OCI-LY3 (cell line): ENCODE measurements at regions not wholly inside any gene's neighbourhood (a gene's known extent, or its start where the extent isn't known, plus 50 kb on each side); places are given as distances from the start of the nearest gene placed in this dataset.

Experiments used
- H2AFZ ChIP-seq: fragments of 200-600, 300-600 bp; shearing (Covaris generic); 2 replicates; pipeline ENCODE4 v1.6.0; 2014; ENCODE audit warnings: antibody characterized with exemption, low read depth, low read length
- H3K27ac ChIP-seq: fragments of 200-600, 300-600 bp; sonication (generic); 2 replicates; pipeline ENCODE4 v1.5.1; 2014; ENCODE audit warnings: mild to moderate bottlenecking, low read length, moderate library complexity, mixed read lengths
- H3K27me3 ChIP-seq: fragments of 200-600, 300-600 bp; sonication (generic); 2 replicates; pipeline ENCODE4 v1.6.1; 2014; ENCODE audit warnings: low read depth, low read length, mixed read lengths
- H3K36me3 ChIP-seq: fragments of 200-600, 300-600 bp; sonication (generic); replicated peaks from 2 replicates; pipeline ENCODE3; 2014; ENCODE audit warnings: low read depth, low read length, mixed read lengths
- H3K4me1 ChIP-seq: fragments of 300-600, 200-600 bp; sonication (generic); 2 replicates; pipeline ENCODE4 v1.6.1; 2014; ENCODE audit warnings: low read length, mixed read lengths
- H3K4me2 ChIP-seq: fragments of 200-600, 300-600 bp; sonication (generic); 2 replicates; pipeline ENCODE4 v1.6.1; 2014; ENCODE audit warnings: low read length, mixed read lengths
- H3K4me3 ChIP-seq: fragments of 300-600, 200-600 bp; sonication (generic); 2 replicates; pipeline ENCODE4 v1.5.1; 2014; ENCODE audit warnings: antibody characterized with exemption, mild to moderate bottlenecking, low read length, moderate library complexity
- H3K79me2 ChIP-seq: fragments of 300-600, 200-600 bp; shearing (Covaris generic); 2 replicates; pipeline ENCODE4 v1.6.1; 2014; ENCODE audit warnings: mild to moderate bottlenecking, low read length, mixed read lengths
- H3K9ac ChIP-seq: fragments of 300-600, 200-600 bp; shearing (Covaris generic); 2 replicates; pipeline ENCODE4 v1.6.0; 2014; ENCODE audit warnings: mild to moderate bottlenecking, low read length, moderate library complexity
- H3K9me3 ChIP-seq: fragments of 200-600, 300-600 bp; shearing (Covaris generic); 2 replicates; pipeline ENCODE4 v1.6.1; 2014; ENCODE audit warnings: low read length, mixed read lengths; ENCODE audit not compliant: insufficient read depth
- H4K20me1 ChIP-seq: fragments of 200-600, 300-600 bp; sonication (generic); 2 replicates; pipeline ENCODE4 v1.6.1; 2016; ENCODE audit warnings: low read length, mixed read lengths; ENCODE audit not compliant: insufficient read depth
- EZH2phosphoT487 ChIP-seq: fragments of 200-600 bp; shearing (Covaris generic); IDR thresholded peaks from 2 replicates; pipeline ENCODE4 v1.6.1; 2018; ENCODE audit warnings: antibody characterized with exemption, mixed run types, low read depth
- TF ChIP-seq, protein P1 (sequence below): fragments of 200-600, 300-600 bp; sonication (generic); IDR thresholded peaks from 2 replicates; pipeline ENCODE4 v1.5.1; 2014; ENCODE audit warnings: antibody characterized with exemption, low read length, low read depth

- H2AFZ ChIP-seq, result no peak overlapping the region
- no peaks in the 10 kb centered on the region for H4K20me1 ChIP-seq
- H3K9ac ChIP-seq, result no peak overlapping the region
- no peaks in the 10 kb centered on the region for H3K4me1 ChIP-seq
- no peak overlapping the region for H3K4me2 ChIP-seq
- H3K4me3 ChIP-seq, result no peak overlapping the region
- no peaks in the 10 kb centered on the region for H3K79me2 ChIP-seq
- H3K9me3 ChIP-seq, result no peaks in the 10 kb centered on the region
- no peaks in the 10 kb centered on the region for H3K36me3 ChIP-seq
- H3K27ac ChIP-seq, result no peak overlapping the region
- peaks cover 46% of the 10 kb centered on the region for H3K27me3 ChIP-seq
- TF ChIP-seq, protein P1, sequence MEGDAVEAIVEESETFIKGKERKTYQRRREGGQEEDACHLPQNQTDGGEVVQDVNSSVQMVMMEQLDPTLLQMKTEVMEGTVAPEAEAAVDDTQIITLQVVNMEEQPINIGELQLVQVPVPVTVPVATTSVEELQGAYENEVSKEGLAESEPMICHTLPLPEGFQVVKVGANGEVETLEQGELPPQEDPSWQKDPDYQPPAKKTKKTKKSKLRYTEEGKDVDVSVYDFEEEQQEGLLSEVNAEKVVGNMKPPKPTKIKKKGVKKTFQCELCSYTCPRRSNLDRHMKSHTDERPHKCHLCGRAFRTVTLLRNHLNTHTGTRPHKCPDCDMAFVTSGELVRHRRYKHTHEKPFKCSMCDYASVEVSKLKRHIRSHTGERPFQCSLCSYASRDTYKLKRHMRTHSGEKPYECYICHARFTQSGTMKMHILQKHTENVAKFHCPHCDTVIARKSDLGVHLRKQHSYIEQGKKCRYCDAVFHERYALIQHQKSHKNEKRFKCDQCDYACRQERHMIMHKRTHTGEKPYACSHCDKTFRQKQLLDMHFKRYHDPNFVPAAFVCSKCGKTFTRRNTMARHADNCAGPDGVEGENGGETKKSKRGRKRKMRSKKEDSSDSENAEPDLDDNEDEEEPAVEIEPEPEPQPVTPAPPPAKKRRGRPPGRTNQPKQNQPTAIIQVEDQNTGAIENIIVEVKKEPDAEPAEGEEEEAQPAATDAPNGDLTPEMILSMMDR, result no peak
- no peak for TF ChIP-seq EZH2phosphoT487
Measured at GRCh38 chr15:81758818-81759284, 287.0 kb downstream of the MEX3B start.

DNA sequence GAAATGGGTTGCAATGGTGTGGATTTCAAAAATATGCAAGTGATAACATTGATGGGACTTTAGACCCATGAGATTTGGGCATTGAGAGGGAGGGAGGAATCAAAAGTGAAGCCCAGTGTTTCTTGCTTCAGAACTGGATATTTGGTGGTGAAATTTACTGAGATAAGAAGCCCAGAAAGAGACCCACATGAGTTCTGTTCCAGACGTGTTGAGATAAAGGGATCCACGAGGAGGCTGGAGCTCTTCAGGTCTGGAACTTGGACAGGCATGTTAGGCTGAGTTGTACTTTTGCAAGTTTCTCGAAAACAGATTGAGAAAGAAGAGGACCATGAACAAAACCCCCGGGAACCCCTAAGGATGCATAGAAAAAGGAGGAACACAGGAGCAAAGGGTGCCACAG lies 290.2 kb downstream of the MEX3B start:
- no peaks in the 10 kb centered on the region for H3K79me2 ChIP-seq
- no peak overlapping the region for H3K4me2 ChIP-seq
- H3K27ac ChIP-seq, result no peak overlapping the region
- no peaks in the 10 kb centered on the region for H3K36me3 ChIP-seq
- no peak overlapping the region for H3K9ac ChIP-seq
- H3K9me3 ChIP-seq, result no peaks in the 10 kb centered on the region
- peaks cover 49% of the 10 kb centered on the region for H3K27me3 ChIP-seq
- no peak overlapping the region for H2AFZ ChIP-seq
- H3K4me1 ChIP-seq, result no peaks in the 10 kb centered on the region
- no peaks in the 10 kb centered on the region for H4K20me1 ChIP-seq
- TF ChIP-seq, protein P1, result no peak
- no peak for TF ChIP-seq EZH2phosphoT487
- H3K4me3 ChIP-seq, result no peak overlapping the region

DNA sequence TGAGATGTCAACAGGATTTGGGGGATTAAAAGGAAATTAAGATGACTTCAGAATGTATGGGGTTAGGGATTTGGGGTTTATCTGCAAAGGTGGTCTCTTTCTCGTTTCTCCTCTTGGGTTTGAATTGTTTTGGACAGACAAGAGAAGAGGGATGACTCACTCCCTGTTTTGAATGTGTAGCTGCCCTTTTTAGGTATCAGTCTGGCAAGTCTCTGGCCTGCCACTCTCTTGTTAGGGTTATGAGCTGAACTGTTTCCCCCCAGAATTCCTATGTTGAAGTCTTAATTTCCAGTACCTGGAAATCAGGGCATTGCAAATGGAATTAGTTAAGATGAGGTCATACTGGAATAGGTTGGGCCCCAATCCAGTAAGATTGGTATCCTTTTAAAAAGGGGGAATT lies 291.7 kb downstream of the MEX3B start:
- no peak overlapping the region for H3K4me2 ChIP-seq
- no peak overlapping the region for H3K9ac ChIP-seq
- peaks cover 47% of the 10 kb centered on the region for H3K27me3 ChIP-seq
- no peaks in the 10 kb centered on the region for H3K9me3 ChIP-seq
- no peaks in the 10 kb centered on the region for H3K79me2 ChIP-seq
- no peak for TF ChIP-seq EZH2phosphoT487
- TF ChIP-seq, protein P1, result no peak
- no peaks in the 10 kb centered on the region for H4K20me1 ChIP-seq
- H2AFZ ChIP-seq, result no peak overlapping the region
- no peak overlapping the region for H3K4me3 ChIP-seq
- no peak overlapping the region for H3K27ac ChIP-seq
- no peaks in the 10 kb centered on the region for H3K36me3 ChIP-seq
- no peaks in the 10 kb centered on the region for H3K4me1 ChIP-seq

DNA sequence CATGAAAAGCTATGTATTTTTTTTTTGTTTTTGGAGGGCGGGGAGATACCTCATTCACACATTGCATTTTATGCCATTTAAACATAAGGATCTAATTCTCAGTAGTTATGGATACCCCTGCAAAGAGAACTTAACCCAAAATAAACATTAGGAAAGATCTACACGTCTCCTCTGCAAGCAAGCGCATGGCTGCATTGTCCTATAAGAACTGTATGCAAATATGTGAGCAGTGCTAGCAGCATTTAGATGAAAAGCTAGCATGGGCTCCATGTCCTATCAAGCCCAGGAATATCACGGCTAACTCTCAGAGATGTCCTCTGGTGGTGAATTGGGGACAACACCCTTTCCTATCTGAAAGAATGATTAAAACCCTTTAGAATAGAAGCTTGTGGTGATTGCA lies 292.8 kb downstream of the MEX3B start:
- Histone ChIP-seq H3K4me3 (no peak overlapping the region), H2AFZ (no peak overlapping the region), H3K36me3 (no peaks in the 10 kb centered on the region), H3K9ac (no peak overlapping the region), H4K20me1 (no peaks in the 10 kb centered on the region), H3K27me3 (peaks cover 41% of the 10 kb centered on the region), H3K79me2 (no peaks in the 10 kb centered on the region), H3K4me2 (no peak overlapping the region), H3K4me1 (no peaks in the 10 kb centered on the region), H3K27ac (no peak overlapping the region), H3K9me3 (no peaks in the 10 kb centered on the region)
- TF ChIP-seq, protein P1, result no peak
- no peak for TF ChIP-seq EZH2phosphoT487
